Pancreas (tissue), 10 donors: ENCODE measurements at regions not wholly inside any gene's neighbourhood (a gene's known extent, or its start where the extent isn't known, plus 50 kb on each side); places are given as distances from the start of the nearest gene placed in this dataset.
"Not testable (repeated sequence)": the region's sequence is repeated elsewhere in the genome, so short reads cannot be mapped to it uniquely, and the experiment has no call there.

ENCODE experiments used
- ATAC-seq, 4 donors: fragments of 200-7000 bp; cut with Tn5 transposase; one replicate each; pipeline versions ENCODE4 v1.8.0 to v1.9.1; 2020; ENCODE audit warnings: mild to moderate bottlenecking in 4 of 4, moderate library complexity in 4 of 4
- DNase-seq, 6 donors: peaks; one replicate each; pipeline ENCODE4 v3.0.0-alpha.2; 2020
- FAIRE-seq: peaks from 2 replicates; lab custom pipeline; 2012; peaks lifted over from hg19 to GRCh38; lab: Jason Lieb, UNC
- H3K27ac ChIP-seq, 4 donors: fragments of 200-600 bp; sonication (generic); 1 replicate in 3 of 4; 2 replicates in 1 of 4; pipeline versions ENCODE4 v1.5.0 to v1.8.0; 2020
- H3K27me3 ChIP-seq, 4 donors: fragments of 200-600 bp; one replicate each; pipeline ENCODE4 v1.8.0; 2021
- H3K36me3 ChIP-seq, 3 donors: fragments of 200-600 bp; sonication (generic) in 1 of 3; one replicate each; pipeline versions ENCODE4 v1.5.0 to v1.8.0; 2020 to 2021
- H3K4me1 ChIP-seq, 3 donors: fragments of 200-600 bp; one replicate each; pipeline ENCODE4 v1.8.0; 2021
- H3K4me3 ChIP-seq, 4 donors: fragments of 200-600 bp; sonication (generic) in 2 of 4; one replicate each; pipeline versions ENCODE4 v1.5.0 to v1.8.0; 2020 to 2021
- H3K9me3 ChIP-seq, 4 donors: fragments of 200-600 bp; one replicate each; pipeline ENCODE4 v1.8.0; 2021
- WGBS, 2 donors: extraction: QIAGEN DNeasy Blood & Tissue Kit; methylation state at CpG; one replicate each; pipeline ENCODE4 v1.1.7; 2013; 5-methylcytosine and 5-hydroxymethylcytosine counted together
- intact Hi-C, 3 donors: fragments of 100-400 bp; cut with DNase I; formaldehyde crosslinking; loops; one replicate each; pipeline versions ENCODE4 v1.11.1 to v1.14.2; 2022
- TF ChIP-seq, protein P1 (sequence below), 4 donors: fragments of 200-600 bp; sonication (generic) in 3 of 4; IDR thresholded peaks; one replicate each; pipeline versions ENCODE4 v1.5.0 to v1.8.0; 2021; ENCODE audit warnings: antibody characterized with exemption in 4 of 4
- donor health status: healthy with polysubstance abuse.
- donor health status: DM: no; HTN: no; CAD: no; lungs with moderate emphysema.
- donor health status: DM: no; HTN: no; CAD: no.
- donor health status: control.
- donor health status: control.
- donor health status: Bipolar disorder and iron deficiency.
- donor health status: DM: yes; HTN: yes; CAD: no.
- donor health status: DM: no; HTN: no; CAD: no.
- donor health status: DM: no; HTN: no; CAD: no.
- donor health status: DM: yes; HTN: yes; CAD: no.

DNA sequence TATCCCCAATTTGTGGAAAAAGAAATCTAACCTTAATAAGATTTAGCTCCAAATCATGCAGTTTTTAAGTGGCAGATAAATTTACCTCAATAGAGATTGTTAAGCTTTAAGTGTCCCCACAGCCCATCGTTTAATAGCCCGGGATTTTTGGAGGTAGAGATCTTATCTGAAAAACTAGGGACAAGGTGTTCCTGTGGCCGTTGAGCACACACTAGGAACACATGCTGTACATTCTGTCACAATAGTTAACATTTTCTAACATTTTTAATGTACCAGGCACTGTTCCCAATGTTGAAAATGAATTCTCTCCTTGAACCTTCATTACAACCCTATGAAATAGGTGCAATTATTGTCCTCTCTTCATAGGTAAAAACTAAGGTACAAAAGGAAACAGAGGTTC is 85.7 kb upstream of the PLD5 start:
- ATAC-seq: no peak
- intact Hi-C loops: no loop called here
- WGBS, 2 donors: 42 to 58% methylated on average over 3 of the region's 3 CpGs

DNA sequence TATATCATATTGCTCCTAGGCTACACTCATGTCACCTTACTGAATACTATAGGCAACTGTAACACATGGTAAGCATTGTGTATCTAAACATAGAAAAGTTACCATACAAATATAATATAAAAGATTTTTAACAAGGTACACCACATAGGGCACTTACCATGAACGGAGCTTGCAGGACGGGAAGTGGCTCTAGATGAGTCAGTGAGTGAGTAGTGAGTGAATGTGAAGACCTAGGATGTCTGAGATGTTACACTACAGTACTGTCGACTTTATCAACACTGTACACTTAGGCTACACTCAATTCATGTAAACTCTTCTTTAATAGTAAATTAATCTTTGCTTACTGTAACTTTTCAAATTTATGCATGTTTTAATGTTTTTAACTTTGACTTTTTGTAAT is 81.0 kb upstream of the PLD5 start:
- H3K4me3 ChIP-seq: no peak overlapping the region
- no peaks in the 10 kb centered on the region for H3K36me3 ChIP-seq
- intact Hi-C loops: no loop called here
- ATAC-seq (no peak), DNase-seq (no peak), FAIRE-seq (no peak)
- WGBS, 2 donors: 46 to 62% methylated on average over 3 of the region's 3 CpGs
- TF ChIP-seq, protein P1, sequence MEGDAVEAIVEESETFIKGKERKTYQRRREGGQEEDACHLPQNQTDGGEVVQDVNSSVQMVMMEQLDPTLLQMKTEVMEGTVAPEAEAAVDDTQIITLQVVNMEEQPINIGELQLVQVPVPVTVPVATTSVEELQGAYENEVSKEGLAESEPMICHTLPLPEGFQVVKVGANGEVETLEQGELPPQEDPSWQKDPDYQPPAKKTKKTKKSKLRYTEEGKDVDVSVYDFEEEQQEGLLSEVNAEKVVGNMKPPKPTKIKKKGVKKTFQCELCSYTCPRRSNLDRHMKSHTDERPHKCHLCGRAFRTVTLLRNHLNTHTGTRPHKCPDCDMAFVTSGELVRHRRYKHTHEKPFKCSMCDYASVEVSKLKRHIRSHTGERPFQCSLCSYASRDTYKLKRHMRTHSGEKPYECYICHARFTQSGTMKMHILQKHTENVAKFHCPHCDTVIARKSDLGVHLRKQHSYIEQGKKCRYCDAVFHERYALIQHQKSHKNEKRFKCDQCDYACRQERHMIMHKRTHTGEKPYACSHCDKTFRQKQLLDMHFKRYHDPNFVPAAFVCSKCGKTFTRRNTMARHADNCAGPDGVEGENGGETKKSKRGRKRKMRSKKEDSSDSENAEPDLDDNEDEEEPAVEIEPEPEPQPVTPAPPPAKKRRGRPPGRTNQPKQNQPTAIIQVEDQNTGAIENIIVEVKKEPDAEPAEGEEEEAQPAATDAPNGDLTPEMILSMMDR (IDR thresholded peaks at IDR 0.05): no peak
- H3K9me3 ChIP-seq: no peaks in the 10 kb centered on the region
- no peaks in the 10 kb centered on the region for H3K4me1 ChIP-seq
- no peak overlapping the region for H3K27ac ChIP-seq
- H3K27me3 ChIP-seq: no peaks in the 10 kb centered on the region

More for the DNA sequence above, 85.7 kb upstream of the PLD5 start:
- Histone ChIP-seq H3K9me3 (no peaks in the 10 kb centered on the region), H3K27me3 (no peaks in the 10 kb centered on the region), H3K36me3 (no peaks in the 10 kb centered on the region), H3K27ac (no peak overlapping the region), H3K4me3 (no peak overlapping the region), H3K4me1 (no peaks in the 10 kb centered on the region)
- TF ChIP-seq, protein P1 (IDR thresholded peaks at IDR 0.05): no peak
- DNase-seq (no peak), FAIRE-seq (no peak)

DNA sequence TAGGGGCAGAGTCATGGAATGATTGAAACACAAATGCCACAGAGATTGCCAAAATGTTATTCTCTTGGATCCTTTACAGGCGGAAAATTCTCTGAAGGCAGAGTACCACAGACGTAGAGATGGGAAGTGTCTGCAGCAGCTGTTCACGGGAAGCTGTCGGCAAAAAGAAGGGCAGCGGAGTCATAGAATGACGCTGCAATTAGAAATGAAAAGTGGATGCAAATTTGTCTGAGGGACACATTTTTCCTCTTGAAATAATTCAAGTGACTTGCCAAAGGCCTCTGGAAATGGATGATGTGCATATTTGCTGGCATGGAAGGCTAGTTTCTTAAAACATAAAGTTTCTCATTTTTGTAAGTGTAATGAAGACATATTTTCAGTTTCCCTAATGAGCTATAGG is 77.5 kb upstream of the PLD5 start:
- Histone ChIP-seq H3K9me3 (no peaks in the 10 kb centered on the region), H3K27ac (no peak overlapping the region), H3K4me1 (no peaks in the 10 kb centered on the region), H3K4me3 (no peak overlapping the region), H3K27me3 (no peaks in the 10 kb centered on the region), H3K36me3 (no peaks in the 10 kb centered on the region)
- intact Hi-C loops: no loop called here
- 59 to 69% methylated on average over 6 of the region's 6 CpGs for WGBS, 2 donors
- FAIRE-seq (no peak), ATAC-seq (no peak), DNase-seq (no peak)
- TF ChIP-seq, protein P1 (IDR thresholded peaks at IDR 0.05): no peak

DNA sequence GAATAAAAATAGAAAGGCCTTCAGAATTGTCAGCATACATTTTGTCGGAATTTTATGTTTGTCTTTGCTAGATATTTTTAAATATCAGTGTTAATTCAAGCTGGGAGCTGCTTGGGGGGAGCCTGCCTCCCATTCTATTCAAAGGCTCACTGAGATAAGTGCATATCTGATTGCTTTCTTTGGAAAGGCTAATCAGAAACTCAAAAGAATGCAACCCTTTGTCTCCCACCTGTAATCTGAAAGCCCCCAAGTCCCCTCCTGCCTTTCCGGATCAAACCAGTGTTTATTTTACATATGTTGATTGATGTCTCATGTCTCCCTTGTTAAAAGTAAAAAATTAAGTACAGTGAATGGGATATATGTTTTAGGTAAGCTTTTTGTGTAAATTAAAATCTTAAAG is 69.3 kb upstream of the PLD5 start:
- not testable (repeated sequence) for FAIRE-seq
- 6% methylated on average over 2 of the region's 2 CpGs for WGBS, 2 donors

DNA sequence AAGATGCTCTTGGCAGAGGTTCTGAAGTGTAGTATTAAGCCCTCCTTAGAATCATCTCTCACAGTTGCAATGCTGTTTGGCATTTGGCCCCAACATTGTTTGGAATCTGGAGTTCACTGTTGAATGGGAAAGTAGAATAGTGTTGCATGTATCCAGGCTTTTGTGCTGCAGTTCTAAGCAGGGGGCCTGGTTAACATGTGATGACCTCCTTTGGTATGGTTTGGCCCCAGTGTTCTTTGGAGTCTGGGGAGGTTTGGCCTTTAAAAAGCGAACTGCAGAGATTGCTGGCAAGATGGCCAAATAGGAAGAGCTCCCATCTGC is 61.8 kb upstream of the PLD5 start:
- Histone ChIP-seq H3K36me3 (no peaks in the 10 kb centered on the region), H3K27ac (no peak overlapping the region), H3K9me3 (no peaks in the 10 kb centered on the region), H3K27me3 (no peaks in the 10 kb centered on the region), H3K4me3 (no peak overlapping the region), H3K4me1 (no peaks in the 10 kb centered on the region)
- TF ChIP-seq, protein P1 (IDR thresholded peaks at IDR 0.05): no peak
- WGBS, 2 donors: 28 to 50% methylated on average over 1 of the region's 1 CpG
- intact Hi-C loops: no loop called here
- FAIRE-seq: no peak
- no peak for ATAC-seq
- DNase-seq: no peak

More for the DNA sequence above, 69.3 kb upstream of the PLD5 start:
- H3K27ac ChIP-seq, DNase-seq, H3K4me3 ChIP-seq, H3K9me3 ChIP-seq, ATAC-seq, H3K36me3 ChIP-seq, H3K4me1 ChIP-seq, intact Hi-C loops, H3K27me3 ChIP-seq: not testable (repeated sequence)
